Gastrocnemius medialis (tissue), 4 donors: ENCODE measurements at regions not wholly inside any gene's neighbourhood (a gene's known extent, or its start where the extent isn't known, plus 50 kb on each side); places are given as distances from the start of the nearest gene placed in this dataset.

Experiments
- ATAC-seq, 2 donors: fragments of 150-250 bp; one replicate each; pipeline ENCODE4 v1.9.1; 2016
- DNase-seq, 2 donors: peaks; one replicate each; pipeline ENCODE4 v3.0.0-alpha.2; 2019
- H3K27ac ChIP-seq, 4 donors: fragments of 200-600 bp; sonication (generic); 1 replicate in 1 of 4; 2 replicates in 3 of 4; pipeline ENCODE4 v1.5.1; 2016 to 2018; ENCODE audit warnings: mild to moderate bottlenecking in 2 of 4, moderate library complexity in 1 of 4
- H3K27me3 ChIP-seq, 3 donors: fragments of 200-600 bp; sonication (generic) in 2 of 3; 1 replicate in 1 of 3; 2 replicates in 2 of 3; pipeline versions ENCODE4 v1.5.1 to v1.6.0; 2016 to 2019; ENCODE audit warnings: mild to moderate bottlenecking in 1 of 3, moderate library complexity in 1 of 3
- H3K36me3 ChIP-seq, 2 donors: fragments of 200-600 bp; sonication (generic) in 1 of 2; one replicate each; pipeline ENCODE4 v1.5.1; 2017 to 2018
- H3K4me1 ChIP-seq, 2 donors: fragments of 200-600 bp; sonication (generic) in 1 of 2; one replicate each; pipeline ENCODE4 v1.5.1; 2016 to 2017; ENCODE audit warnings: mild to moderate bottlenecking in 2 of 2
- H3K4me3 ChIP-seq, 4 donors: fragments of 200-600 bp; sonication (generic) in 3 of 4; 1 replicate in 1 of 4; 2 replicates in 3 of 4; pipeline ENCODE4 v1.5.1; 2016 to 2019; ENCODE audit warnings: mild to moderate bottlenecking in 2 of 4
- H3K9me3 ChIP-seq, 3 donors: fragments of 200-600 bp; sonication (generic) in 2 of 3; 1 replicate in 1 of 3; 2 replicates in 2 of 3; pipeline ENCODE4 v1.5.1; 2016 to 2019
- POLR2A ChIP-seq, 2 donors: fragments of 450-650 bp; IDR thresholded peaks; one replicate each; pipeline ENCODE4 v1.6.1; 2017; ENCODE audit warnings: antibody characterized with exemption in 2 of 2, mild to moderate bottlenecking in 2 of 2, moderate library complexity in 2 of 2
- in situ Hi-C, 4 donors: fragments of 200-750 bp; cut with MboI; loops; one replicate each; pipeline versions ENCODE4 v1.15.0 to v1.8.0; 2017; ENCODE audit warnings: low sequenced_read_pairs in 4 of 4
- intact Hi-C: fragments of 100-400 bp; cut with DNase I; formaldehyde crosslinking; loops from one replicate; pipeline ENCODE4 v1.15.1; 2023; ENCODE audit warnings: low total_unique reads
- TF ChIP-seq, protein P1 (sequence below), 5 experiments: fragments of 450-650 bp in 3 of 5; fragments of 200-600 bp in 2 of 5; sonication (generic) in 2 of 5; IDR thresholded peaks in 4 of 5; conservative IDR thresholded peaks in 1 of 5; 1 replicate in 4 of 5; 2 replicates in 1 of 5; pipeline ENCODE4 v1.5.1; 2016 to 2019; ENCODE audit warnings: antibody characterized with exemption in 5 of 5, mild to moderate bottlenecking in 3 of 5, moderate library complexity in 3 of 5

- Histone ChIP-seq H3K9me3 (no peaks in the 10 kb centered on the region), H3K36me3 (no peaks in the 10 kb centered on the region), H3K27ac (no peak overlapping the region), H3K4me3 (no peak overlapping the region), H3K4me1 (no peaks in the 10 kb centered on the region), H3K27me3 (no peaks in the 10 kb centered on the region)
- DNase-seq (no peak), ATAC-seq (no peak)
- TF ChIP-seq POLR2A (IDR thresholded peaks at IDR 0.05), result no peak
- TF ChIP-seq, protein P1, sequence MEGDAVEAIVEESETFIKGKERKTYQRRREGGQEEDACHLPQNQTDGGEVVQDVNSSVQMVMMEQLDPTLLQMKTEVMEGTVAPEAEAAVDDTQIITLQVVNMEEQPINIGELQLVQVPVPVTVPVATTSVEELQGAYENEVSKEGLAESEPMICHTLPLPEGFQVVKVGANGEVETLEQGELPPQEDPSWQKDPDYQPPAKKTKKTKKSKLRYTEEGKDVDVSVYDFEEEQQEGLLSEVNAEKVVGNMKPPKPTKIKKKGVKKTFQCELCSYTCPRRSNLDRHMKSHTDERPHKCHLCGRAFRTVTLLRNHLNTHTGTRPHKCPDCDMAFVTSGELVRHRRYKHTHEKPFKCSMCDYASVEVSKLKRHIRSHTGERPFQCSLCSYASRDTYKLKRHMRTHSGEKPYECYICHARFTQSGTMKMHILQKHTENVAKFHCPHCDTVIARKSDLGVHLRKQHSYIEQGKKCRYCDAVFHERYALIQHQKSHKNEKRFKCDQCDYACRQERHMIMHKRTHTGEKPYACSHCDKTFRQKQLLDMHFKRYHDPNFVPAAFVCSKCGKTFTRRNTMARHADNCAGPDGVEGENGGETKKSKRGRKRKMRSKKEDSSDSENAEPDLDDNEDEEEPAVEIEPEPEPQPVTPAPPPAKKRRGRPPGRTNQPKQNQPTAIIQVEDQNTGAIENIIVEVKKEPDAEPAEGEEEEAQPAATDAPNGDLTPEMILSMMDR (IDR thresholded peaks at IDR 0.05 in 4 of 5, conservative IDR thresholded peaks at IDR 0.05 in 1 of 5), result no peak
- intact Hi-C loops (no loop called here), in situ Hi-C loops (no loop called here)
These were observed 316.6 kb upstream of the BMP2 start for GRCh38 chr20:6450841-6451240.

- Histone ChIP-seq H3K27me3 (no peaks in the 10 kb centered on the region), H3K9me3 (no peaks in the 10 kb centered on the region), H3K27ac (no peak overlapping the region), H3K36me3 (no peaks in the 10 kb centered on the region), H3K4me1 (no peaks in the 10 kb centered on the region), H3K4me3 (no peak overlapping the region)
- TF ChIP-seq, protein P1 (IDR thresholded peaks at IDR 0.05 in 4 of 5, conservative IDR thresholded peaks at IDR 0.05 in 1 of 5), result no peak
- TF ChIP-seq POLR2A (IDR thresholded peaks at IDR 0.05), result no peak
- ATAC-seq (no peak), DNase-seq (no peak)
- in situ Hi-C loops, result no loop called here
- intact Hi-C loops, result no loop called here
These were observed 317.6 kb upstream of the FERMT1 start for GRCh38 chr20:6440443-6440799.

DNA sequence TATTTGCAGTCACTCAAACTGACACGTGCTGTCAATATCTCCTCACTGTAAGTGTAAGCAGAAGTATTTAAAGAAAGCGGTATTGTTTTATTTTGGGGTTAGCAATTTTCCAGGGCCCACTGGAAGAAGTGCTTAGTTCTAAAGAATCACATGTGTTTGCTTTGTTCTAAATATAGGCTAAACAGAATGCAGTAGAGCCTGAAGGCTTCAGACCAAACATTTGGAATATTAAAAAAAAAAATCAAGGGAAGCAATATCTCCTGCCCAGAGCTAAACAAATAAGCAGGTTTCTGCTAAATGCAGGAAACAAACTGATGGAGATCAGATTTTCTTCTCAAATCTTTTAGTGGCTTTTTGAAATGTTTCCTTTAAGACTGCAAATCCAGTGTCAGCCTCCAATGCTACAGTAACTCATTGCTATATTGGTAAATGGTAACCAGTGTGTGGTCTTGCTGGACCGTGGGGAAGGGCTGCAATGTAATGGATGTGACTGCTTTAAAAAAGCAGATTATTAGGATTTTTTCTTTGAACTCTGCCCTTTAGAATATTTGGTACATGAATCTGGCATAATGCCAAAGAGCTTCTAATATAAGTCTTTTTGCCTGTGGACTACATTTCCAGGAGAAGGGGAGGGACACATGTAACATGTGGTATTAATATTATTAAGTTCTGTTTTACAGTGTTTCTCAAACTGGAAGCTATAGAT, 317.1 kb upstream of the FERMT1 start:
- Histone ChIP-seq H3K4me1 (no peaks in the 10 kb centered on the region), H3K4me3 (no peak overlapping the region), H3K27me3 (no peaks in the 10 kb centered on the region), H3K36me3 (no peaks in the 10 kb centered on the region), H3K9me3 (no peaks in the 10 kb centered on the region), H3K27ac (no peak overlapping the region)
- in situ Hi-C loops (no loop called here), intact Hi-C loops (no loop called here)
- TF ChIP-seq, protein P1 (IDR thresholded peaks at IDR 0.05 in 4 of 5, conservative IDR thresholded peaks at IDR 0.05 in 1 of 5), result no peak
- TF ChIP-seq POLR2A (IDR thresholded peaks at IDR 0.05), result no peak
- ATAC-seq (no peak), DNase-seq (no peak)

DNA sequence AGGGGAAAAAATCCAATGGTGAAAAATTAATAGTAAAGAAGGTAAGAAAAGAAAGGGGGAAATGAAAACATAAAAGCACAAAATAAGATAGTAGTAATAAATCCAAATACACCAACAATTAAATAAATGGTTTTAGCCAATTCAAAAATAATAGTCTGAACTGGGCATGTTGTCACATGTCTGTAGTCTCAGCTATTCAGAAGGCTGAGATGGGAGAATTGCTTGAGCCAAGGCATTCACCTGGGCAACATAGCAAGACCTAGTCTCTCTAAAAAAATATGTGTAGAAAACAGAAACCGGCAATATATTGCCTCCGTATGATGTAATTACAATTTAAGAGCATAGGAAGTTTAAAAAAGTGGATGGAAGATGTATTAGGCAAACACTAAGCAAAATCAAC, 311.3 kb upstream of the FERMT1 start:
- Histone ChIP-seq H3K27ac (no peak overlapping the region), H3K4me3 (no peak overlapping the region), H3K36me3 (no peaks in the 10 kb centered on the region), H3K9me3 (no peaks in the 10 kb centered on the region), H3K4me1 (no peaks in the 10 kb centered on the region), H3K27me3 (no peaks in the 10 kb centered on the region)
- intact Hi-C loops, result no loop called here
- no peak for DNase-seq
- in situ Hi-C loops, result no loop called here
- no peak for ATAC-seq
- TF ChIP-seq, protein P1 (IDR thresholded peaks at IDR 0.05 in 4 of 5, conservative IDR thresholded peaks at IDR 0.05 in 1 of 5), result no peak
- no peak for TF ChIP-seq POLR2A (IDR thresholded peaks at IDR 0.05)

DNA sequence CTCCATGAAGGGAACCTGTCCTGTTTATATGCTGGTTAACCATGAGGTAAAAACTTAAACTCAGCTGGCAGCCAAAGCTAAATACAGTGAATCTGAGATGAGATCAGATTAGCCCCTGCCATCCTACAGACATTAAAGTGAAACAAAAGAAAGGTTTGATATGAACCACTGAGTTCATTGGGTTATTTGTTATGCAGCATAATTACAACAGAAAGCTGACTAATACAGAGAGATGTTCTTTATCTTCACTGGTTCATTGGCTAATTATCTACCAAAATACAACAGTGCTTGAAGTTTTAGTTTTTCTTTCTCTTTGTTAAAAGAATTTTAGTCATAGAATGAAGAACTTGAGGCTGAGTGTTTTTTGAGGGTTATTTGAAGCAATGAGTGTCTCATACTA, 307.6 kb upstream of the FERMT1 start:
- intact Hi-C loops (no loop called here), in situ Hi-C loops (no loop called here)
- Histone ChIP-seq H3K9me3 (no peaks in the 10 kb centered on the region), H3K27me3 (no peaks in the 10 kb centered on the region), H3K36me3 (no peaks in the 10 kb centered on the region), H3K4me1 (no peaks in the 10 kb centered on the region), H3K27ac (no peak overlapping the region), H3K4me3 (no peak overlapping the region)
- DNase-seq, result no peak
- no peak for TF ChIP-seq POLR2A (IDR thresholded peaks at IDR 0.05)
- TF ChIP-seq, protein P1 (IDR thresholded peaks at IDR 0.05 in 4 of 5, conservative IDR thresholded peaks at IDR 0.05 in 1 of 5), result no peak
- no peak for ATAC-seq
